Neural crest cell (in vitro differentiated cells): ENCODE measurements at regions not wholly inside any gene's neighbourhood (a gene's known extent, or its start where the extent isn't known, plus 50 kb on each side); places are given as distances from the start of the nearest gene placed in this dataset.
"Not testable (repeated sequence)": the region's sequence is repeated elsewhere in the genome, so short reads cannot be mapped to it uniquely, and the experiment has no call there.

Experiments used
- DNase-seq: peaks from one replicate; pipeline ENCODE4 v3.0.0; 2021; ENCODE audit warnings: low read depth, mixed read lengths, low spot score
- H3K27ac Mint-ChIP-seq: one replicate; pipeline ENCODE4 v1.8.0; 2021; ENCODE audit warnings: mild to moderate bottlenecking, mixed read lengths; ENCODE audit not compliant: unreplicated experiment
- H3K27me3 Mint-ChIP-seq: 2 replicates; pipeline ENCODE4 v1.8.0; 2021; ENCODE audit warnings: low read depth, mild to moderate bottlenecking, mixed read lengths
- H3K36me3 Mint-ChIP-seq: 2 replicates; pipeline ENCODE4 v1.8.0; 2021; ENCODE audit warnings: low read depth, mild to moderate bottlenecking, mixed read lengths
- H3K4me1 Mint-ChIP-seq: 2 replicates; pipeline ENCODE4 v1.8.0; 2021; ENCODE audit warnings: mixed read lengths
- H3K4me3 Mint-ChIP-seq: one replicate; pipeline ENCODE4 v1.8.0; 2021; ENCODE audit warnings: mild to moderate bottlenecking, mixed read lengths
- H3K9me3 Mint-ChIP-seq: 2 replicates; pipeline ENCODE4 v1.8.0; 2021; ENCODE audit warnings: mixed read lengths
- TF ChIP-seq, protein P1 (sequence below): fragments of 200-600 bp; sonication (generic); conservative IDR thresholded peaks from 2 replicates; pipeline ENCODE4 v1.5.0; 2021; ENCODE audit warnings: antibody characterized with exemption, mild to moderate bottlenecking

DNA sequence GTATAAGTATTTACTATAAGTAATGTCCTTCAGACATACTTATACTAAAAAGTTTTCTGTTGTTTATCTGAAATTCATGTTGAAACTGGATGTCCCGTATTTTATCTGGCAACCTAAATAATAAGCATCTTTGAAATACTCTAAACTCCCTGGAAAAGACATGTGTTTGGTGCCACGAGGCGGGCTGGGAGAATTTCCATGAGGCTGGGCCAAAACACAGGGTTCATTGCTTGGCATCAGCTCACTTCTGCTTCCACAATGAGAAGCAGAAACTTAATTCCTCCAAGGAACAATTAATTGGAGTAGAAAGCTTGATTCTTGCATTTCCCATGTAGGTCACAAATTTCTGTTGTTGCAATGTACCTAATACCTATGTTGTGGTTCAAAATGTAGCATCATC is 110.2 kb downstream of the PSMG1 start:
- Mint-ChIP-seq H3K36me3 (peaks cover 3% of the 10 kb centered on the region), H3K4me1 (peaks cover 22% of the 10 kb centered on the region), H3K9me3 (peaks cover 7% of the 10 kb centered on the region), H3K4me3 (no peak overlapping the region), H3K27me3 (peaks cover 9% of the 10 kb centered on the region), H3K27ac (no peak overlapping the region)
- DNase-seq, result no peak
- TF ChIP-seq, protein P1, sequence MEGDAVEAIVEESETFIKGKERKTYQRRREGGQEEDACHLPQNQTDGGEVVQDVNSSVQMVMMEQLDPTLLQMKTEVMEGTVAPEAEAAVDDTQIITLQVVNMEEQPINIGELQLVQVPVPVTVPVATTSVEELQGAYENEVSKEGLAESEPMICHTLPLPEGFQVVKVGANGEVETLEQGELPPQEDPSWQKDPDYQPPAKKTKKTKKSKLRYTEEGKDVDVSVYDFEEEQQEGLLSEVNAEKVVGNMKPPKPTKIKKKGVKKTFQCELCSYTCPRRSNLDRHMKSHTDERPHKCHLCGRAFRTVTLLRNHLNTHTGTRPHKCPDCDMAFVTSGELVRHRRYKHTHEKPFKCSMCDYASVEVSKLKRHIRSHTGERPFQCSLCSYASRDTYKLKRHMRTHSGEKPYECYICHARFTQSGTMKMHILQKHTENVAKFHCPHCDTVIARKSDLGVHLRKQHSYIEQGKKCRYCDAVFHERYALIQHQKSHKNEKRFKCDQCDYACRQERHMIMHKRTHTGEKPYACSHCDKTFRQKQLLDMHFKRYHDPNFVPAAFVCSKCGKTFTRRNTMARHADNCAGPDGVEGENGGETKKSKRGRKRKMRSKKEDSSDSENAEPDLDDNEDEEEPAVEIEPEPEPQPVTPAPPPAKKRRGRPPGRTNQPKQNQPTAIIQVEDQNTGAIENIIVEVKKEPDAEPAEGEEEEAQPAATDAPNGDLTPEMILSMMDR, result no peak

- Mint-ChIP-seq H3K4me1 (peaks cover 17% of the 10 kb centered on the region), H3K9me3 (peaks cover 7% of the 10 kb centered on the region), H3K27ac (no peak overlapping the region), H3K4me3 (no peak overlapping the region), H3K36me3 (peaks cover 3% of the 10 kb centered on the region), H3K27me3 (peaks cover 9% of the 10 kb centered on the region)
- TF ChIP-seq, protein P1, result no peak
- DNase-seq, result no peak
These were observed 110.8 kb downstream of the PSMG1 start for GRCh38 chr21:39072468-39072867.

- no peak for DNase-seq
- H3K27me3 Mint-ChIP-seq, result peaks cover 7% of the 10 kb centered on the region
- H3K27ac Mint-ChIP-seq, result no peak overlapping the region
- H3K9me3 Mint-ChIP-seq, result peaks cover 7% of the 10 kb centered on the region
- peaks cover 3% of the 10 kb centered on the region for H3K36me3 Mint-ChIP-seq
- no peak overlapping the region for H3K4me3 Mint-ChIP-seq
- TF ChIP-seq, protein P1, result no peak
- H3K4me1 Mint-ChIP-seq, result peaks cover 13% of the 10 kb centered on the region
These were observed 111.5 kb downstream of the PSMG1 start for GRCh38 chr21:39071623-39072214.

- H3K27ac Mint-ChIP-seq, H3K4me1 Mint-ChIP-seq, DNase-seq, H3K4me3 Mint-ChIP-seq, H3K36me3 Mint-ChIP-seq, H3K27me3 Mint-ChIP-seq: not testable (repeated sequence)
- peaks cover 11% of the 10 kb centered on the region for H3K9me3 Mint-ChIP-seq
These were observed 113.4 kb downstream of the PSMG1 start for GRCh38 chr21:39069856-39070255.

DNA sequence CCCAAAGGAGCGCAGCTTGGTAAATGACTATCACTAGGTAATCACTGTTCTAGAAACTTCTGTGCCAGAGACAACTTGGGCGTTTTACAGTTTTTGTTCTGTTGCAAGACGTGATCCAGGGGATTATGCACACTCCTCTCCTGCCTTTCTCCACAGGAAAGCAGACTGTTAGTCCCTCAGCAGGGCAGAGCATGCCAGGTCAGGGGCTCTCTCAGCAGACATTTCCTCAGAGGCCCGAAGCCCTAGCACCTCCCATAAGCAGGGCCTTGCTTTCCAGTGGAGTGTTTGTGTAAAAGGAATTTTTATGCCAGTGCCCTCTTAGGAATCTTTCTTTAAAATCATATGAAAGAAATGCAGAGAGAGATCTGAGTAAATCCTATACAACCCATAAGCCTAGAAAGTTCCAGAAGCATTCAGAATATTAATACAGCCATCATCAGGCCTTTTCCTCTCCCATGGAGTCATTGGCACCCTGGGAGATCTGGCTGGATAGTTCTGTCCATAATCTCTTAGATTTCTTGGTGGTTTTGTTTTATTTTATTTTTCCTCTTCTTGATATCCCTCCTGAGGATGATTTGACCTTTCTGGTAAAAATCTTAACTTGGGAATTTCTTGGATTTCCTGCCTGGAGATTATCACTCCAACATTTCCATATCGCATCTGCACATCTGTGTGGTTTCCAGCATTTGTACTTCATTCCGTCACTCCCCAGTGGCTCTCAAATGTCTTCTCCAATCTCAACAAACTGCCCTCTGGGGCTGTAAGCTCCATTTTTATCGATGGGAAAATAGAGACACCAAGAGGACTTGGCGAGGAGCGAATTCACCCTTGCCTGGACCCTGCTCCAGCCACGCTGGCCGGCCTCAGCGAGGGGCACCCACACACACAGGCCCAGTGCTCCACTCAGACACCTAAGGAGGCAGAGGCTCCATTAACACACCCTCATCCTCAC is 116.1 kb downstream of the PSMG1 start:
- Mint-ChIP-seq H3K4me3 (no peak overlapping the region), H3K4me1 (no peaks in the 10 kb centered on the region), H3K9me3 (peaks cover 14% of the 10 kb centered on the region), H3K27me3 (peaks cover 2% of the 10 kb centered on the region), H3K27ac (no peak overlapping the region), H3K36me3 (peaks cover 3% of the 10 kb centered on the region)
- TF ChIP-seq, protein P1, result no peak
- no peak for DNase-seq

GRCh38 chr21:39065917-39066316 is 117.3 kb downstream of the PSMG1 start:
- DNase-seq, result no peak
- Mint-ChIP-seq H3K4me1 (no peaks in the 10 kb centered on the region), H3K27ac (no peak overlapping the region), H3K36me3 (peaks cover 3% of the 10 kb centered on the region), H3K4me3 (no peak overlapping the region), H3K27me3 (no peaks in the 10 kb centered on the region), H3K9me3 (peaks cover 14% of the 10 kb centered on the region)
- TF ChIP-seq, protein P1, result no peak
